ENCODE measurements at regions not wholly inside any gene's neighbourhood (a gene's known extent, or its start where the extent isn't known, plus 50 kb on each side); places are given as distances from the start of the nearest gene placed in this dataset.
A peak's percentile ranks its signal among the peaks of the same experiment; 100 is the strongest.

- DNase-seq (ENCODE audit: low read depth in 3 of 3, low spot score in 2 of 3) = no peak
Observed at GRCh38 chr15:66615846-66616245, 50.0 kb upstream of the LCTL start.

- no peak for DNase-seq (ENCODE audit: low read depth in 3 of 3, low spot score in 2 of 3)
Observed at GRCh38 chr15:66617137-66618090, 51.6 kb upstream of the LCTL start.

- DNase-seq (ENCODE audit: low read depth in 3 of 3, low spot score in 2 of 3) = peak in 1 of 3 donors; percentile 46
Observed at GRCh38 chr15:66619152-66619903, 53.5 kb upstream of the LCTL start.

GRCh38 chr15:66620341-66620740, 54.5 kb upstream of the LCTL start:
- DNase-seq (ENCODE audit: low read depth in 3 of 3, low spot score in 2 of 3) = no peak

- DNase-seq (ENCODE audit: low read depth in 3 of 3, low spot score in 2 of 3) = no peak
Observed at GRCh38 chr15:66620744-66621344, 55.0 kb upstream of the LCTL start.

- peak in 1 of 3 donors; percentile 36 for DNase-seq (ENCODE audit: low read depth in 3 of 3, low spot score in 2 of 3)
Observed at GRCh38 chr15:66621491-66622467, 56.0 kb upstream of the LCTL start.

GRCh38 chr15:66622591-66623022, 56.8 kb upstream of the LCTL start:
- DNase-seq (ENCODE audit: low read depth in 3 of 3, low spot score in 2 of 3) = no peak

- no peak for DNase-seq (ENCODE audit: low read depth in 3 of 3, low spot score in 2 of 3)
Observed at GRCh38 chr15:66623801-66624453, 58.1 kb upstream of the LCTL start.

- DNase-seq (ENCODE audit: low read depth in 3 of 3, low spot score in 2 of 3) = no peak
Observed at GRCh38 chr15:66625531-66625930, 59.7 kb upstream of the LCTL start.

- DNase-seq (ENCODE audit: low read depth in 3 of 3, low spot score in 2 of 3) = no peak
Observed at GRCh38 chr15:66625974-66626373, 60.2 kb upstream of the LCTL start.

GRCh38 chr15:66628976-66629723, 63.4 kb upstream of the LCTL start:
- DNase-seq (ENCODE audit: low read depth in 3 of 3, low spot score in 2 of 3) = no peak

- no peak for DNase-seq (ENCODE audit: low read depth in 3 of 3, low spot score in 2 of 3)
Observed at GRCh38 chr15:66629817-66630576, 64.2 kb upstream of the LCTL start.

- no peak for DNase-seq (ENCODE audit: low read depth in 3 of 3, low spot score in 2 of 3)
Observed at GRCh38 chr15:66630801-66631351, 65.1 kb upstream of the LCTL start.

GRCh38 chr15:66631616-66632263, 65.9 kb upstream of the LCTL start:
- no peak for DNase-seq (ENCODE audit: low read depth in 3 of 3, low spot score in 2 of 3)

- no peak for DNase-seq (ENCODE audit: low read depth in 3 of 3, low spot score in 2 of 3)
Observed at GRCh38 chr15:66633041-66633937, 67.5 kb upstream of the LCTL start.

GRCh38 chr15:66633938-66634250, 68.1 kb upstream of the LCTL start:
- no peak for DNase-seq (ENCODE audit: low read depth in 3 of 3, low spot score in 2 of 3)

- no peak for DNase-seq (ENCODE audit: low read depth in 3 of 3, low spot score in 2 of 3)
Observed at GRCh38 chr15:66634540-66634939, 67.5 kb upstream of the SMAD6 start.
